ENCODE measurements at regions not wholly inside any gene's neighbourhood (a gene's known extent, or its start where the extent isn't known, plus 50 kb on each side); places are given as distances from the start of the nearest gene placed in this dataset.

DNA sequence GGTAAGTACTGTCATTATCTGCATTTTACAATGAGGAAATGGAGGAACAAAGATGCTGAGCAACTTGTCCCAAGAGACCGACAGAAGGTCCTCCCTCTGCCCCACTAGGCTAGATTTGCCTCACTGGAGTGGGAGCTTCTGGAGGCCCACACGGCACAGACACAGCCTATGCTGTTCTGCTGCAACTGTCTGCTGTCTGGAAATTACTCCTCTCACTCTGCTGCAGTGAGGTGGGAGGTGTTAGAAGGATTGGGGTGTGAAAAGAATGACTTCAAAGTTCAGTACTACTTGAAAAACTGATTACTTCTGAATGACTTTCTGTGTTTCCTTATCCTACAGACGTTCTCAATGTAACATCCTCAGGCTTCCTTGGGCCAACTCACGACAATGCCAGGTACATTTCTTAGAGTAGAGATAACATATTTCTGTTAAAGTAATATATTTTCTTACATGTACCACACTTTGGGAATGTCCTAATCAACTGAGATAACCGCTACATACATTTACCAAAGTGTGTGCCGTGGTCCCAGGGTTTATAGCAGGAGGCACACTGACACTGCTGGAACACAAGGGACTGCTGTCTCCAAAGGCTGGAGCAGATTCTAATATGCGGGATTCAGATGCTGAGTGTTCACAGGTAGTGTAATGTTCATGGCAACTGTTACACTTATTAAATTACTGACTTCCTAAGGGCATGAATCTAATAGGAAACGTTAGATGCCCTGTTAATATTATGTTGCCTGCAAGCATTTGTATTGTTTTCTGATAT lies 53.5 kb upstream of the WASF3 start:
- no peak for DNase-seq (ENCODE audit: extremely low read depth in 1 of 11, low read depth in 9 of 11, low spot score in 4 of 11)
